ENCODE measurements at regions not wholly inside any gene's neighbourhood (a gene's known extent, or its start where the extent isn't known, plus 50 kb on each side); places are given as distances from the start of the nearest gene placed in this dataset.

- Mint-ChIP-seq H3K27ac (no peak overlapping the region), H3K4me3 (no peak overlapping the region), H3K27me3 (no peaks in the 10 kb centered on the region), H3K36me3 (ENCODE audit: low read depth) (no peaks in the 10 kb centered on the region), H3K9me3 (peaks cover 2% of the 10 kb centered on the region), H3K4me1 (no peaks in the 10 kb centered on the region)
- DNase-seq = no peak
- POLR2A ChIA-PET = no interaction called here
- CTCF ChIA-PET = no interaction called here
Observed at GRCh38 chr16:74153773-74154172, 142.8 kb upstream of the PSMD7 start.

- DNase-seq = no peak
- ChIA-PET CTCF (no interaction called here), POLR2A (no interaction called here)
- Mint-ChIP-seq H3K36me3 (ENCODE audit: low read depth) (no peaks in the 10 kb centered on the region), H3K9me3 (no peaks in the 10 kb centered on the region), H3K27me3 (no peaks in the 10 kb centered on the region), H3K4me1 (no peaks in the 10 kb centered on the region), H3K27ac (no peak overlapping the region), H3K4me3 (no peak overlapping the region)
Observed at GRCh38 chr16:74146643-74147042, 150.0 kb upstream of the PSMD7 start.

GRCh38 chr16:74143171-74143570, 153.4 kb upstream of the PSMD7 start:
- H3K9me3 Mint-ChIP-seq = no peaks in the 10 kb centered on the region
- H3K4me3 Mint-ChIP-seq = no peak overlapping the region
- H3K27ac Mint-ChIP-seq = no peak overlapping the region
- no peaks in the 10 kb centered on the region for H3K36me3 Mint-ChIP-seq (ENCODE audit: low read depth)
- ChIA-PET POLR2A (no interaction called here), CTCF (no interaction called here)
- no peaks in the 10 kb centered on the region for H3K27me3 Mint-ChIP-seq
- DNase-seq = no peak
- no peaks in the 10 kb centered on the region for H3K4me1 Mint-ChIP-seq

- Mint-ChIP-seq H3K9me3 (no peaks in the 10 kb centered on the region), H3K4me3 (no peak overlapping the region), H3K27me3 (no peaks in the 10 kb centered on the region), H3K4me1 (no peaks in the 10 kb centered on the region), H3K27ac (no peak overlapping the region), H3K36me3 (ENCODE audit: low read depth) (no peaks in the 10 kb centered on the region)
- POLR2A ChIA-PET = no interaction called here
- CTCF ChIA-PET = no interaction called here
- DNase-seq = no peak
Observed at GRCh38 chr16:74141015-74141414, 155.6 kb upstream of the PSMD7 start.

GRCh38 chr16:74140557-74140956, 156.1 kb upstream of the PSMD7 start:
- ChIA-PET POLR2A (no interaction called here), CTCF (no interaction called here)
- no peaks in the 10 kb centered on the region for H3K27me3 Mint-ChIP-seq
- DNase-seq = no peak
- no peaks in the 10 kb centered on the region for H3K9me3 Mint-ChIP-seq
- no peaks in the 10 kb centered on the region for H3K4me1 Mint-ChIP-seq
- no peaks in the 10 kb centered on the region for H3K36me3 Mint-ChIP-seq (ENCODE audit: low read depth)
- no peak overlapping the region for H3K27ac Mint-ChIP-seq
- H3K4me3 Mint-ChIP-seq = no peak overlapping the region

- H3K4me3 Mint-ChIP-seq = no peak overlapping the region
- ChIA-PET POLR2A (no interaction called here), CTCF (interaction anchor here (1.2 kb wide), 1 partner anchor 17 kb away, joined by 3 read pairs; no protein-coding TSS in a partner anchor)
- no peaks in the 10 kb centered on the region for H3K27me3 Mint-ChIP-seq
- no peaks in the 10 kb centered on the region for H3K9me3 Mint-ChIP-seq
- no peak overlapping the region for H3K27ac Mint-ChIP-seq
- DNase-seq = no peak
- no peaks in the 10 kb centered on the region for H3K36me3 Mint-ChIP-seq (ENCODE audit: low read depth)
- H3K4me1 Mint-ChIP-seq = no peaks in the 10 kb centered on the region
Observed at GRCh38 chr16:74123826-74124225, 172.8 kb upstream of the PSMD7 start.

- no peak overlapping the region for H3K27ac Mint-ChIP-seq
- no peak overlapping the region for H3K4me3 Mint-ChIP-seq
- no peaks in the 10 kb centered on the region for H3K36me3 Mint-ChIP-seq (ENCODE audit: low read depth)
- no peaks in the 10 kb centered on the region for H3K9me3 Mint-ChIP-seq
- no peaks in the 10 kb centered on the region for H3K4me1 Mint-ChIP-seq
- no peak for DNase-seq
- CTCF ChIA-PET = no interaction called here
- no peaks in the 10 kb centered on the region for H3K27me3 Mint-ChIP-seq
- POLR2A ChIA-PET = no interaction called here
Observed at GRCh38 chr16:74123195-74123594, 173.4 kb upstream of the PSMD7 start.

GRCh38 chr16:74117798-74118197, 178.8 kb upstream of the PSMD7 start:
- H3K4me1 Mint-ChIP-seq = no peaks in the 10 kb centered on the region
- no peak for DNase-seq
- POLR2A ChIA-PET = no interaction called here
- no peaks in the 10 kb centered on the region for H3K27me3 Mint-ChIP-seq
- no peaks in the 10 kb centered on the region for H3K9me3 Mint-ChIP-seq
- CTCF ChIA-PET = no interaction called here
- H3K4me3 Mint-ChIP-seq = no peak overlapping the region
- no peak overlapping the region for H3K27ac Mint-ChIP-seq
- H3K36me3 Mint-ChIP-seq (ENCODE audit: low read depth) = no peaks in the 10 kb centered on the region

GRCh38 chr16:74113545-74113944, 183.1 kb upstream of the PSMD7 start:
- CTCF ChIA-PET = no interaction called here
- no peak for DNase-seq
- no peaks in the 10 kb centered on the region for H3K4me1 Mint-ChIP-seq
- POLR2A ChIA-PET = no interaction called here
- no peaks in the 10 kb centered on the region for H3K9me3 Mint-ChIP-seq
- H3K27ac Mint-ChIP-seq = no peak overlapping the region
- no peaks in the 10 kb centered on the region for H3K36me3 Mint-ChIP-seq (ENCODE audit: low read depth)
- no peaks in the 10 kb centered on the region for H3K27me3 Mint-ChIP-seq
- H3K4me3 Mint-ChIP-seq = no peak overlapping the region

- H3K36me3 Mint-ChIP-seq (ENCODE audit: low read depth) = no peaks in the 10 kb centered on the region
- DNase-seq = no peak
- no peaks in the 10 kb centered on the region for H3K27me3 Mint-ChIP-seq
- ChIA-PET POLR2A (no interaction called here), CTCF (no interaction called here)
- no peak overlapping the region for H3K27ac Mint-ChIP-seq
- H3K4me3 Mint-ChIP-seq = no peak overlapping the region
- H3K4me1 Mint-ChIP-seq = no peaks in the 10 kb centered on the region
- no peaks in the 10 kb centered on the region for H3K9me3 Mint-ChIP-seq
Observed at GRCh38 chr16:74111456-74111982, 185.1 kb upstream of the PSMD7 start.

- H3K4me1 Mint-ChIP-seq = no peaks in the 10 kb centered on the region
- no peak overlapping the region for H3K27ac Mint-ChIP-seq
- no peaks in the 10 kb centered on the region for H3K36me3 Mint-ChIP-seq (ENCODE audit: low read depth)
- ChIA-PET CTCF (interaction anchor here (0.7 to 1.2 kb wide), 6 partner anchors 16 to 1983 kb away, joined by 3 to 5 read pairs (median 3); no protein-coding TSS in a partner anchor), POLR2A (no interaction called here)
- no peaks in the 10 kb centered on the region for H3K27me3 Mint-ChIP-seq
- H3K4me3 Mint-ChIP-seq = peak overlapping the region; percentile 49
- no peaks in the 10 kb centered on the region for H3K9me3 Mint-ChIP-seq
- peak; percentile 30 for DNase-seq
Observed at GRCh38 chr16:74107795-74108610, 188.6 kb upstream of the PSMD7 start.

- Mint-ChIP-seq H3K4me1 (no peaks in the 10 kb centered on the region), H3K36me3 (ENCODE audit: low read depth) (no peaks in the 10 kb centered on the region), H3K9me3 (no peaks in the 10 kb centered on the region), H3K27ac (no peak overlapping the region), H3K4me3 (no peak overlapping the region), H3K27me3 (no peaks in the 10 kb centered on the region)
- CTCF ChIA-PET = no interaction called here
- no peak for DNase-seq
- POLR2A ChIA-PET = no interaction called here
Observed at GRCh38 chr16:74104022-74104421, 192.6 kb upstream of the PSMD7 start.

GRCh38 chr16:74101379-74102137, 195.1 kb upstream of the PSMD7 start:
- H3K27me3 Mint-ChIP-seq = no peaks in the 10 kb centered on the region
- no peaks in the 10 kb centered on the region for H3K9me3 Mint-ChIP-seq
- H3K4me1 Mint-ChIP-seq = no peaks in the 10 kb centered on the region
- no peak overlapping the region for H3K4me3 Mint-ChIP-seq
- no peaks in the 10 kb centered on the region for H3K36me3 Mint-ChIP-seq (ENCODE audit: low read depth)
- DNase-seq = no peak
- CTCF ChIA-PET = no interaction called here
- POLR2A ChIA-PET = no interaction called here
- H3K27ac Mint-ChIP-seq = no peak overlapping the region

Measured in activated CD4-positive, alpha-beta memory T cell treated with anti-CD3 and anti-CD28 coated beads, Interleukin-2, amount 10 ng/mL, durations not matched to agents 7 days and 5 days (primary cell).